H1 (cell line): ENCODE measurements at regions not wholly inside any gene's neighbourhood (a gene's known extent, or its start where the extent isn't known, plus 50 kb on each side); places are given as distances from the start of the nearest gene placed in this dataset.

ENCODE experiments used
- CTCF ChIA-PET: fragments of 300-600 bp; sonication (Branson Sonifier 250); formaldehyde crosslinking; loops from one replicate; lab custom pipeline; 2021; ENCODE audit not compliant: partially characterized antibody; lab: Charles Lee
- POLR2A ChIA-PET: fragments of 300-600 bp; sonication (Branson Sonifier 250); formaldehyde crosslinking; loops from one replicate; lab custom pipeline; 2021; ENCODE audit warnings: inconsistent platforms; ENCODE audit not compliant: partially characterized antibody; lab: Charles Lee
- DNase-seq, 2 experiments: peaks; one replicate each; pipeline versions ENCODE4 v3.0.0 to v3.0.0-alpha.2; 2010 to 2022; ENCODE audit warnings: low spot score in 2 of 2, low read depth in 1 of 2, mixed read lengths in 1 of 2
- FAIRE-seq: peaks from 2 replicates; lab custom pipeline; 2011; peaks lifted over from hg19 to GRCh38; lab: Jason Lieb, UNC
- H2AFZ ChIP-seq: 2 replicates; pipeline ENCODE4 v1.8.1; 2012; ENCODE audit warnings: low read length, inconsistent platforms
- H2AK5ac ChIP-seq: 2 replicates; pipeline ENCODE4 v1.6.1; 2013; ENCODE audit warnings: low read depth, low read length
- H2BK120ac ChIP-seq: replicated peaks from 2 replicates; pipeline ENCODE3; 2013; ENCODE audit warnings: low read depth, low read length, inconsistent platforms
- H2BK12ac ChIP-seq: 2 replicates; pipeline ENCODE4 v1.6.1; 2013; ENCODE audit warnings: low read depth, low read length
- H2BK15ac ChIP-seq: 2 replicates; pipeline ENCODE4 v1.6.1; 2013; ENCODE audit warnings: low read length
- H2BK20ac ChIP-seq: 2 replicates; pipeline ENCODE4 v1.6.1; 2013; ENCODE audit warnings: low read length
- H2BK5ac ChIP-seq: 2 replicates; pipeline ENCODE4 v1.6.1; 2013; ENCODE audit warnings: low read depth, low read length
- H3K14ac ChIP-seq: 2 replicates; pipeline ENCODE4 v1.6.1; 2013; ENCODE audit warnings: inconsistent platforms; ENCODE audit not compliant: insufficient read length
- H3K18ac ChIP-seq: 2 replicates; pipeline ENCODE4 v1.6.1; 2013; ENCODE audit warnings: low read length; ENCODE audit errors: extremely low read depth
- H3K23ac ChIP-seq: 2 replicates; pipeline ENCODE4 v1.6.1; 2013; ENCODE audit warnings: inconsistent platforms; ENCODE audit not compliant: insufficient read length
- H3K23me2 ChIP-seq: 2 replicates; pipeline ENCODE4 v1.6.1; 2013; ENCODE audit warnings: low read depth, low read length
- H3K27ac ChIP-seq: 2 replicates; pipeline ENCODE4 v1.6.1; 2011; ENCODE audit warnings: low read depth, low read length, inconsistent platforms
- H3K27me3 ChIP-seq, 4 experiments: replicated peaks in 1 of 4; 1 replicate in 1 of 4; 2 replicates in 3 of 4; pipeline versions ENCODE4 v1.6.1 to v1.8.1; 2011 to 2013; ENCODE audit warnings: low read length in 3 of 4, mild to moderate bottlenecking in 3 of 4, inconsistent platforms in 2 of 4, mixed read lengths in 2 of 4, moderate library complexity in 1 of 4; ENCODE audit not compliant: control insufficient read depth in 3 of 4, insufficient read depth in 3 of 4; ENCODE audit errors: extremely low read depth in 1 of 4
- H3K36me3 ChIP-seq, 4 experiments: 2 replicates each; pipeline versions ENCODE4 v1.6.1 to v1.8.1; 2011 to 2013; ENCODE audit warnings: mild to moderate bottlenecking in 4 of 4, low read length in 3 of 4, moderate library complexity in 2 of 4, control low read depth in 1 of 4, inconsistent platforms in 1 of 4; ENCODE audit not compliant: insufficient read depth in 4 of 4, control insufficient read depth in 2 of 4
- H3K4ac ChIP-seq: replicated peaks from 2 replicates; pipeline ENCODE3; 2013; ENCODE audit warnings: low read length, low read depth, mixed read lengths, inconsistent platforms; ENCODE audit not compliant: insufficient read length
- H3K4me1 ChIP-seq, 4 experiments: replicated peaks in 1 of 4; 1 replicate in 1 of 4; 2 replicates in 3 of 4; pipeline versions ENCODE4 v1.6.1 to v1.8.1; 2011 to 2013; ENCODE audit warnings: low read length in 3 of 4, inconsistent platforms in 2 of 4, mixed read lengths in 1 of 4; ENCODE audit not compliant: insufficient read depth in 4 of 4, control insufficient read depth in 3 of 4
- H3K4me2 ChIP-seq, 2 experiments: 2 replicates each; pipeline versions ENCODE4 v1.6.1 to v1.8.1; 2011 to 2013; ENCODE audit warnings: low read depth in 2 of 2, low read length in 2 of 2, control low read depth in 1 of 2, inconsistent platforms in 1 of 2, mild to moderate bottlenecking in 1 of 2; ENCODE audit not compliant: insufficient read depth in 1 of 2
- H3K4me3 ChIP-seq, 4 experiments: fragments of 200-600, 300-600 bp in 1 of 4; sonication (generic), shearing (Covaris generic), sonication (Bioruptor Twin) in 1 of 4; 2 replicates each; pipeline versions ENCODE4 v1.5.1 to v1.8.1; 2011 to 2016; ENCODE audit warnings: low read length in 4 of 4, low read depth in 3 of 4, control low read depth in 2 of 4, inconsistent platforms in 2 of 4, mild to moderate bottlenecking in 2 of 4, mixed read lengths in 1 of 4, moderate library complexity in 1 of 4; ENCODE audit not compliant: insufficient read depth in 2 of 4; ENCODE audit errors: extremely low read depth in 1 of 4
- H3K56ac ChIP-seq: replicated peaks from 2 replicates; pipeline ENCODE3; 2013; ENCODE audit warnings: low read depth, mild to moderate bottlenecking, mixed read lengths, low read length, inconsistent platforms; ENCODE audit not compliant: insufficient read length
- H3K79me1 ChIP-seq: 2 replicates; pipeline ENCODE4 v1.6.1; 2013; ENCODE audit warnings: low read depth, low read length, control low read depth
- H3K79me2 ChIP-seq, 2 experiments: 2 replicates each; pipeline versions ENCODE4 v1.6.1 to v1.8.1; 2012 to 2013; ENCODE audit warnings: low read length in 2 of 2, mild to moderate bottlenecking in 2 of 2, inconsistent platforms in 1 of 2; ENCODE audit not compliant: insufficient read depth in 2 of 2, control insufficient read depth in 1 of 2
- H3K9ac ChIP-seq, 4 experiments: replicated peaks in 1 of 4; 1 replicate in 1 of 4; 2 replicates in 3 of 4; pipeline versions ENCODE4 v1.6.1 to v1.8.1; 2011 to 2013; ENCODE audit warnings: low read depth in 3 of 4, low read length in 3 of 4, control low read depth in 2 of 4, mild to moderate bottlenecking in 2 of 4, moderate library complexity in 2 of 4, inconsistent platforms in 1 of 4; ENCODE audit errors: extremely low read depth in 1 of 4
- H3K9me3 ChIP-seq, 2 experiments: 2 replicates each; pipeline versions ENCODE4 v1.6.1 to v1.8.1; 2012 to 2013; ENCODE audit warnings: mild to moderate bottlenecking in 2 of 2, moderate library complexity in 2 of 2, control low read depth in 1 of 2, inconsistent platforms in 1 of 2, low read depth in 1 of 2, low read length in 1 of 2, mixed read lengths in 1 of 2; ENCODE audit not compliant: insufficient read depth in 2 of 2
- H4K20me1 ChIP-seq, 2 experiments: replicated peaks in 1 of 2; 2 replicates each; pipeline versions ENCODE3 to v1.8.1; 2011 to 2013; ENCODE audit warnings: inconsistent platforms in 2 of 2, low read length in 2 of 2, mild to moderate bottlenecking in 1 of 2; ENCODE audit not compliant: insufficient read depth in 2 of 2, control insufficient read depth in 1 of 2
- H4K5ac ChIP-seq: 2 replicates; pipeline ENCODE4 v1.6.1; 2013; ENCODE audit warnings: low read length, low read depth, mixed read lengths, inconsistent platforms; ENCODE audit not compliant: insufficient read length
- H4K8ac ChIP-seq: 2 replicates; pipeline ENCODE4 v1.8.0; 2013; ENCODE audit warnings: mild to moderate bottlenecking, moderate library complexity, low read length, inconsistent platforms; ENCODE audit not compliant: insufficient read depth; ENCODE audit errors: extremely low read depth
- H4K91ac ChIP-seq: replicated peaks from 2 replicates; pipeline ENCODE3; 2013; ENCODE audit warnings: low read length, mixed read lengths, inconsistent platforms; ENCODE audit not compliant: insufficient read length
- CBX5 ChIP-seq: fragments of 300-800, 300-1000 bp; sonication (generic); IDR thresholded peaks from 2 replicates; pipeline ENCODE4 v1.7.1; 2016; ENCODE audit warnings: antibody characterized with exemption, low read length, low read depth
- FOSL1 ChIP-seq: IDR thresholded peaks from 2 replicates; pipeline ENCODE4 v1.6.1; 2011; ENCODE audit warnings: mild to moderate bottlenecking, low read depth, low read length, moderate library complexity; ENCODE audit not compliant: insufficient read depth
- NRF1 ChIP-seq: IDR thresholded peaks from 2 replicates; pipeline ENCODE4 v1.6.1; 2011; ENCODE audit warnings: mild to moderate bottlenecking, low read depth, low read length, improper control_type of control experiment
- SAP30 ChIP-seq: fragments of 300-600 bp; sonication (generic); IDR thresholded peaks from 2 replicates; pipeline ENCODE4 v1.7.1; 2012; ENCODE audit warnings: low read length, moderate library complexity, mild to moderate bottlenecking, inconsistent platforms; ENCODE audit not compliant: insufficient read depth, insufficient replicate concordance
- SIN3A ChIP-seq, 2 experiments: IDR thresholded peaks in 1 of 2; conservative IDR thresholded peaks in 1 of 2; 2 replicates each; pipeline ENCODE4 v1.6.1; 2011 to 2012; ENCODE audit warnings: low read length in 2 of 2, improper control_type of control experiment in 1 of 2, low read depth in 1 of 2, mild to moderate bottlenecking in 1 of 2
- SIX5 ChIP-seq: IDR thresholded peaks from 2 replicates; pipeline ENCODE4 v1.6.1; 2011; ENCODE audit warnings: mild to moderate bottlenecking, low read depth, low read length
- WGBS, 2 experiments: shearing (Covaris generic) in 1 of 2; methylation state at CpG; one replicate each; pipeline versions ENCODE4 v1.1.6 to v1.1.7; 2013 to 2015; ENCODE audit warnings: low lambda C conversion rate in 2 of 2, mixed read lengths in 2 of 2, inconsistent platforms in 1 of 2, low coverage in 1 of 2, missing lambda C conversion rate in 1 of 2; ENCODE audit not compliant: insufficient replicate concordance in 2 of 2, insufficient coverage in 1 of 2, insufficient read length in 1 of 2; ENCODE audit errors: extremely low coverage in 1 of 2, missing lambda C conversion rate in 1 of 2; 5-methylcytosine and 5-hydroxymethylcytosine counted together

- H3K36me3 ChIP-seq, result no peaks in the 10 kb centered on the region
- ChIA-PET POLR2A (interaction anchor here (1.4 kb wide), 1 partner anchor 15 kb away, joined by 5 read pairs; no protein-coding TSS in a partner anchor), CTCF (interaction anchor here (0.7 kb wide), 1 partner anchor 32 kb away, joined by 3 read pairs; no protein-coding TSS in a partner anchor)
- H3K9me3 ChIP-seq, result no peaks in the 10 kb centered on the region; a peak in 1 of 4 replicates
- H3K27me3 ChIP-seq, result no peaks in the 10 kb centered on the region
- no peak overlapping the region for H2BK12ac ChIP-seq
- H3K27ac ChIP-seq, result no peak overlapping the region
- no peak overlapping the region for H4K91ac ChIP-seq
- H3K4me3 ChIP-seq, result no peak overlapping the region
- no peaks in the 10 kb centered on the region for H3K23me2 ChIP-seq
- H4K8ac ChIP-seq, result no peak overlapping the region
- 0 out of 2 replicates have a peak overlapping the region, but pooled peaks have one; percentile 83 for H2BK15ac ChIP-seq
- H3K4ac ChIP-seq, result no peak overlapping the region
- no peaks in the 10 kb centered on the region for H4K20me1 ChIP-seq
- no peaks in the 10 kb centered on the region for H3K4me1 ChIP-seq
- no peaks in the 10 kb centered on the region for H3K79me2 ChIP-seq
- no peak overlapping the region for H2BK20ac ChIP-seq
- H3K4me2 ChIP-seq, result no peak overlapping the region
- H3K56ac ChIP-seq, result no peak overlapping the region
- no peak for FAIRE-seq
- no peak overlapping the region for H2AK5ac ChIP-seq
- no peak overlapping the region for H3K14ac ChIP-seq
- TF ChIP-seq FOSL1 (no peak), NRF1 (no peak), SAP30 (no peak), SIN3A (conservative IDR thresholded peaks at IDR 0.05 in 1 of 2, IDR thresholded peaks at IDR 0.05 in 1 of 2; ENCODE audit: low read depth in 1 of 2, low read length in 2 of 2) (no peak), SIX5 (no peak), CBX5 (no peak)
- H3K18ac ChIP-seq, result no peak overlapping the region
- no peak overlapping the region for H4K5ac ChIP-seq
- no peak overlapping the region for H3K9ac ChIP-seq
- H2BK5ac ChIP-seq, result no peak overlapping the region
- DNase-seq, result no peak
- no peak overlapping the region for H3K23ac ChIP-seq
- WGBS, 2 experiments, result 95% methylated on average over 1 of the region's 1 CpG; no CpG with 5 or more reads in 1 of the 2 experiments
- H2AFZ ChIP-seq, result no peak overlapping the region
- no peaks in the 10 kb centered on the region for H3K79me1 ChIP-seq
- no peak overlapping the region for H2BK120ac ChIP-seq
These were observed 263.5 kb upstream of the POU3F1 start for GRCh38 chr1:38310079-38310478.
